ENCODE measurements at regions not wholly inside any gene's neighbourhood (a gene's known extent, or its start where the extent isn't known, plus 50 kb on each side); places are given as distances from the start of the nearest gene placed in this dataset.

DNA sequence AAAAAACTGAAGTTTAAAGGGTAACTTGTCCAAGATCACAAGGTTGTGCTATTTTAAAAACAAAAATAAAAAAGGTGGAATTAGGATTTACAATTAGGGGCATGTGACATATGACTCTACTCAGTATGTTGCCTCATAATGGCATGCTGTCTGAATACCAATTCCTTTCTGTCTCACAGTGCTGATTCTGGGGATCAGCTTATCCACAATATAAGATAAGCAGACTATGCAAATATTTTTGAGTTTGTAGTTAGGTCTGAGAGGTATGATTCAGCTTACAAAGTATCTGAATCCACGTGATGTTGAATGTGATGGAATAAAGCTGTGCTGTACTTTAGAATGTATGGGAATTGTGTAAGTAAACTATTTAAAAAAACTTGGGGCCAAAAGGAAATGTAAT is 216.6 kb downstream of the HHIPL2 start:
- Histone ChIP-seq H4K20me1 (ENCODE audit: low read length) (no peaks in the 10 kb centered on the region), H3K4me3 (ENCODE audit: low read length) (no peak overlapping the region), H3K27me3 (ENCODE audit: low read length) (peaks cover 2% of the 10 kb centered on the region; the same call in 1 of the 2 replicates), H3F3A (ENCODE audit: low read length, unreplicated experiment) (no peaks in the 10 kb centered on the region), H3K4me2 (ENCODE audit: low read length) (no peak overlapping the region), H3K79me2 (ENCODE audit: low read length) (no peaks in the 10 kb centered on the region), H3K9ac (ENCODE audit: low read length) (no peak overlapping the region), H3K27ac (ENCODE audit: low read length) (no peak overlapping the region), H3K36me3 (ENCODE audit: low read depth, low read length) (no peaks in the 10 kb centered on the region), H3K9me2 (replicated peaks; ENCODE audit: low read length) (no peaks in the 10 kb centered on the region), H3K4me1 (ENCODE audit: insufficient read depth, low read length) (no peaks in the 10 kb centered on the region), H2AFZ (ENCODE audit: low read length) (no peak overlapping the region), H3K9me3 (ENCODE audit: low read length) (no peaks in the 10 kb centered on the region)
- intact Hi-C loops (cut with micrococcal nuclease), result no loop called here
- TF ChIP-seq, protein P1, sequence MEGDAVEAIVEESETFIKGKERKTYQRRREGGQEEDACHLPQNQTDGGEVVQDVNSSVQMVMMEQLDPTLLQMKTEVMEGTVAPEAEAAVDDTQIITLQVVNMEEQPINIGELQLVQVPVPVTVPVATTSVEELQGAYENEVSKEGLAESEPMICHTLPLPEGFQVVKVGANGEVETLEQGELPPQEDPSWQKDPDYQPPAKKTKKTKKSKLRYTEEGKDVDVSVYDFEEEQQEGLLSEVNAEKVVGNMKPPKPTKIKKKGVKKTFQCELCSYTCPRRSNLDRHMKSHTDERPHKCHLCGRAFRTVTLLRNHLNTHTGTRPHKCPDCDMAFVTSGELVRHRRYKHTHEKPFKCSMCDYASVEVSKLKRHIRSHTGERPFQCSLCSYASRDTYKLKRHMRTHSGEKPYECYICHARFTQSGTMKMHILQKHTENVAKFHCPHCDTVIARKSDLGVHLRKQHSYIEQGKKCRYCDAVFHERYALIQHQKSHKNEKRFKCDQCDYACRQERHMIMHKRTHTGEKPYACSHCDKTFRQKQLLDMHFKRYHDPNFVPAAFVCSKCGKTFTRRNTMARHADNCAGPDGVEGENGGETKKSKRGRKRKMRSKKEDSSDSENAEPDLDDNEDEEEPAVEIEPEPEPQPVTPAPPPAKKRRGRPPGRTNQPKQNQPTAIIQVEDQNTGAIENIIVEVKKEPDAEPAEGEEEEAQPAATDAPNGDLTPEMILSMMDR (conservative IDR thresholded peaks at IDR 0.05; ENCODE audit: low read depth, low read length), result no peak
- TF ChIP-seq EZH2 (IDR thresholded peaks at IDR 0.05; ENCODE audit: low read length, unreplicated experiment), result no peak
- TF ChIP-seq EZH2phosphoT487 (IDR thresholded peaks at IDR 0.05; ENCODE audit: borderline replicate concordance, low read length), result no peak
- DNase-seq (no peak), ATAC-seq (no peak)
- CTCF ChIA-PET, result no interaction called here
- BruUV-seq (replicated peaks), result no TSS peak
- POLR2A ChIA-PET (ENCODE audit: unreplicated experiment), result no interaction called here

DNA sequence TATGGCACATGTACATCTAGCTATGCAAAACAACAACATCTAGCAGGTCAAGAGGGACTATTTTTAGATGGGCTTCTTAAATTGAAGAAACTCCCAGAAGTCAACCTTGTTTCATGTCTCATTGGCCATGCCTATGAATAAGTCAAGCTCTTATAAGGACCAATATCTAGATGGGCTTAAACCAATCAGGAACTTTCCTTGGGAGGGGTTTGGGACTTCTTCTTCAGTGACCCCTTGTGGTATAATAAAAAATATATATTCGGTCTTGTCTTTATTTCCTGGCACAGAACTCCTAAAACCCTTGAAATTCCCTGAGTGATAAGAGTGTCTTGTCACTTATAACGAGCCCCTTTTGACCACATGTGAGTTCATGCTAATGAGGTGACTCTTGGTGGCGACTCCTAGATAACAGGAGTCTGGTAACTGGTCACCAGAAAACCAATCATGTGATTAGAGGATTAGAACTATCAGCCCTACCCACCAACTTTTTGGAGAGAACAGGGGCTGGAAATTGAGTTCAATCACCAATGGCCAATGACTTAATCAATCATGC is 218.3 kb downstream of the HHIPL2 start:
- POLR2A ChIA-PET (ENCODE audit: unreplicated experiment), result no interaction called here

DNA sequence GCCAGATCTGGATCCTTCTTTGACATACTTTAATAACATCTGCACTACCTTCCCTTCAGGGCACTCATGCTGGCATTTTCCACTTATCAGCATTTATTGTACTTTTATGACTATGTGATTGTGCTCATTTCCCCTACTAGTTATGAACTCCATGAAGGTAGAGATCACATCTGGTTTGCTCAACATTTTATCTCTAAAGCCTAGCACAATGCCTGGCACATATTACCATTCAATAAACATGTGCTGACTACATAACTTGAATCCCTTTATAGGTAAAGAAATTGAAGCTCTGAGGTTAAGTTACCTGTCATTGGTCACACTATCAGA is 221.2 kb downstream of the HHIPL2 start:
- intact Hi-C loops (cut with micrococcal nuclease), result no loop called here
- ATAC-seq, result no peak
- no peaks in the 10 kb centered on the region for H3K9me3 ChIP-seq (ENCODE audit: low read length)
- no peak overlapping the region for H2AFZ ChIP-seq (ENCODE audit: low read length)
- H3K79me2 ChIP-seq (ENCODE audit: low read length), result no peaks in the 10 kb centered on the region
- POLR2A ChIA-PET (ENCODE audit: unreplicated experiment), result no interaction called here
- no peak overlapping the region for H3K4me2 ChIP-seq (ENCODE audit: low read length)
- no peak for DNase-seq
- no peaks in the 10 kb centered on the region for H3F3A ChIP-seq (ENCODE audit: low read length, unreplicated experiment)
- H3K36me3 ChIP-seq (ENCODE audit: low read depth, low read length), result no peaks in the 10 kb centered on the region
- H3K4me1 ChIP-seq (ENCODE audit: insufficient read depth, low read length), result no peaks in the 10 kb centered on the region
- H3K27ac ChIP-seq (ENCODE audit: low read length), result no peak overlapping the region
- H3K9ac ChIP-seq (ENCODE audit: low read length), result no peak overlapping the region
- no peak overlapping the region for H3K4me3 ChIP-seq (ENCODE audit: low read length)
- peaks cover 4% of the 10 kb centered on the region; the same call in 1 of the 2 replicates for H3K27me3 ChIP-seq (ENCODE audit: low read length)
- TF ChIP-seq EZH2phosphoT487 (IDR thresholded peaks at IDR 0.05; ENCODE audit: borderline replicate concordance, low read length), result no peak
- TF ChIP-seq, protein P1 (conservative IDR thresholded peaks at IDR 0.05; ENCODE audit: low read depth, low read length), result no peak
- TF ChIP-seq EZH2 (IDR thresholded peaks at IDR 0.05; ENCODE audit: low read length, unreplicated experiment), result no peak
- no peaks in the 10 kb centered on the region for H4K20me1 ChIP-seq (ENCODE audit: low read length)
- CTCF ChIA-PET, result no interaction called here
- H3K9me2 ChIP-seq (replicated peaks; ENCODE audit: low read length), result no peaks in the 10 kb centered on the region
- BruUV-seq (replicated peaks), result no TSS peak

More for the DNA sequence above, 218.3 kb downstream of the HHIPL2 start:
- ATAC-seq (no peak), DNase-seq (peak; percentile 29)
- Histone ChIP-seq H3K4me2 (ENCODE audit: low read length) (no peak overlapping the region), H4K20me1 (ENCODE audit: low read length) (no peaks in the 10 kb centered on the region), H3K9me3 (ENCODE audit: low read length) (no peaks in the 10 kb centered on the region), H3K9me2 (replicated peaks; ENCODE audit: low read length) (no peaks in the 10 kb centered on the region), H3K4me3 (ENCODE audit: low read length) (no peak overlapping the region), H3K79me2 (ENCODE audit: low read length) (no peaks in the 10 kb centered on the region), H3K36me3 (ENCODE audit: low read depth, low read length) (no peaks in the 10 kb centered on the region), H3F3A (ENCODE audit: low read length, unreplicated experiment) (no peaks in the 10 kb centered on the region), H2AFZ (ENCODE audit: low read length) (no peak overlapping the region), H3K27ac (ENCODE audit: low read length) (no peak overlapping the region), H3K9ac (ENCODE audit: low read length) (no peak overlapping the region), H3K27me3 (ENCODE audit: low read length) (no peaks in the 10 kb centered on the region), H3K4me1 (ENCODE audit: insufficient read depth, low read length) (no peaks in the 10 kb centered on the region)
- CTCF ChIA-PET, result no interaction called here
- intact Hi-C loops (cut with micrococcal nuclease), result no loop called here
- BruUV-seq (replicated peaks), result no TSS peak
- TF ChIP-seq, protein P1 (conservative IDR thresholded peaks at IDR 0.05; ENCODE audit: low read depth, low read length), result peak; percentile 52
- no peak for TF ChIP-seq EZH2 (IDR thresholded peaks at IDR 0.05; ENCODE audit: low read length, unreplicated experiment)

All from PC-3 (cell line).